A549 (cell line): ENCODE measurements at regions not wholly inside any gene's neighbourhood (a gene's known extent, or its start where the extent isn't known, plus 50 kb on each side); places are given as distances from the start of the nearest gene placed in this dataset.

ENCODE experiments used
- JUN ChIP-seq, 2 experiments: fragments of >200 bp; sonication (Bioruptor Twin); formaldehyde crosslinking; IDR thresholded peaks; 2 replicates in 1 of 2; 3 replicates in 1 of 2; pipeline ENCODE4 v1.6.1; 2016 to 2017
- POLR2A ChIP-seq: IDR thresholded peaks from 2 replicates; pipeline ENCODE4 v1.6.1; 2012; ENCODE audit warnings: mild to moderate bottlenecking, low read length
- RFX5 ChIP-seq: fragments of 450-650 bp; IDR thresholded peaks from 2 replicates; pipeline ENCODE4 v1.7.1; 2014; ENCODE audit warnings: antibody characterized with exemption, mild to moderate bottlenecking, moderate library complexity
- TF ChIP-seq, protein P1 (sequence below): fragments of >200 bp; sonication (Bioruptor Twin); formaldehyde crosslinking; IDR thresholded peaks from 3 replicates; pipeline ENCODE4 v1.5.1; 2016

DNA sequence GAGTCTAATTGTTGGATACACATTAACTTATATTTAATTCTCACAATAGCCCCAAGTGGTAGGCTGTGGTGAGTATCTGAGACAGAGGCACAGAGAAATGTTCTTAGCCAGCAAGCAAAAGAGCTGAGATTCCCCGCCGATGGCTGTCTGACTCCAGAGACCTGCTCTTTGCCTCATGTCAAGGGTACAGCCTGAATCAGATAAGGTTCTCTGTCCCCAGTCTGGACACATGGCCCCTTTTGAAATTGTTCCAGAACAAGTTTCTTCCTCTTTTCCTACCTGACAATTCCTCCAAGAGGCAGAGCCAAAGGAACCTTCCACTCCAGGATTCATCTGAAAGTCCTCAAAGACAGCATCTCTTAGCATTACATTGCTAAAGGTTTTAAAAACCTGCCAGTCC lies 512.9 kb upstream of the TNP1 start:
- TF ChIP-seq RFX5: no peak
- no peak for TF ChIP-seq JUN (IDR thresholded peaks at IDR 0.05)
- no peak for TF ChIP-seq POLR2A
- TF ChIP-seq, protein P1, sequence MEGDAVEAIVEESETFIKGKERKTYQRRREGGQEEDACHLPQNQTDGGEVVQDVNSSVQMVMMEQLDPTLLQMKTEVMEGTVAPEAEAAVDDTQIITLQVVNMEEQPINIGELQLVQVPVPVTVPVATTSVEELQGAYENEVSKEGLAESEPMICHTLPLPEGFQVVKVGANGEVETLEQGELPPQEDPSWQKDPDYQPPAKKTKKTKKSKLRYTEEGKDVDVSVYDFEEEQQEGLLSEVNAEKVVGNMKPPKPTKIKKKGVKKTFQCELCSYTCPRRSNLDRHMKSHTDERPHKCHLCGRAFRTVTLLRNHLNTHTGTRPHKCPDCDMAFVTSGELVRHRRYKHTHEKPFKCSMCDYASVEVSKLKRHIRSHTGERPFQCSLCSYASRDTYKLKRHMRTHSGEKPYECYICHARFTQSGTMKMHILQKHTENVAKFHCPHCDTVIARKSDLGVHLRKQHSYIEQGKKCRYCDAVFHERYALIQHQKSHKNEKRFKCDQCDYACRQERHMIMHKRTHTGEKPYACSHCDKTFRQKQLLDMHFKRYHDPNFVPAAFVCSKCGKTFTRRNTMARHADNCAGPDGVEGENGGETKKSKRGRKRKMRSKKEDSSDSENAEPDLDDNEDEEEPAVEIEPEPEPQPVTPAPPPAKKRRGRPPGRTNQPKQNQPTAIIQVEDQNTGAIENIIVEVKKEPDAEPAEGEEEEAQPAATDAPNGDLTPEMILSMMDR: no peak
